ENCODE measurements at regions not wholly inside any gene's neighbourhood (a gene's known extent, or its start where the extent isn't known, plus 50 kb on each side); places are given as distances from the start of the nearest gene placed in this dataset.

DNA sequence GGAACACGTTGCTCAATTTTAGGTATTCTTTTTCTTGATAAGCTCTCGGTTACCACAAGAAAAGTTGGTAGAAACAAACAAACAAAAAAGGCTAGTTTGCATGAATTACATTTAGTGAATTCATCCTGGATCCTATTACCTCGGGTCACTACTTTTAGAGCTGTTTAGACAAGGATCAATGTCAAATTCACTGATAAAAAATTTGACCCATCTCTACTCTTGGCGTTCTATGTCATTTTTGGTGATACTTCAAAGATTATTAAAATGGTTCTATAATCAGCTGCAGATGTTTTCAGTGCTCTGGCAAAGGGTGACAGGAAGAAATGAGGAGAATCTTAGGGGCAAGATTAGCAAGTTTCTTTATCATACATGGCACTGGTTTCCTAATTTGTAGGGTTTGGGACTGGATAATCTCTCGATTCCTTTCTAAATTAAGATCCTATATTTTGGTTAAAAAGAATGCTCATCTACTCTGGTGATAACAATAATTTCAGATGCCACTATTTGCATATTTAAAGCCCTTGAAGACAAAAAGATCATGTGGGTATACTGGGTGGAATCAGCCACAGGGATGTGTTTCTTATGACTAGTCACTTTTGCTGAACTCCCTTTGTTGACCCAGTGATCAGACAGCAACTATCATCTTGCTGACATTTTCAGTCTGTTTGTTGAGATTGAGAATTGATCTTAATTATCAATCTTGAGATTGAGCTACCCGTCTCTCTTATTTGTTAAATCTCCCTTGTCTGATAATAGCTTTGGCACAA is 442.9 kb downstream of the AASDHPPT start:
- TF ChIP-seq, protein P1, sequence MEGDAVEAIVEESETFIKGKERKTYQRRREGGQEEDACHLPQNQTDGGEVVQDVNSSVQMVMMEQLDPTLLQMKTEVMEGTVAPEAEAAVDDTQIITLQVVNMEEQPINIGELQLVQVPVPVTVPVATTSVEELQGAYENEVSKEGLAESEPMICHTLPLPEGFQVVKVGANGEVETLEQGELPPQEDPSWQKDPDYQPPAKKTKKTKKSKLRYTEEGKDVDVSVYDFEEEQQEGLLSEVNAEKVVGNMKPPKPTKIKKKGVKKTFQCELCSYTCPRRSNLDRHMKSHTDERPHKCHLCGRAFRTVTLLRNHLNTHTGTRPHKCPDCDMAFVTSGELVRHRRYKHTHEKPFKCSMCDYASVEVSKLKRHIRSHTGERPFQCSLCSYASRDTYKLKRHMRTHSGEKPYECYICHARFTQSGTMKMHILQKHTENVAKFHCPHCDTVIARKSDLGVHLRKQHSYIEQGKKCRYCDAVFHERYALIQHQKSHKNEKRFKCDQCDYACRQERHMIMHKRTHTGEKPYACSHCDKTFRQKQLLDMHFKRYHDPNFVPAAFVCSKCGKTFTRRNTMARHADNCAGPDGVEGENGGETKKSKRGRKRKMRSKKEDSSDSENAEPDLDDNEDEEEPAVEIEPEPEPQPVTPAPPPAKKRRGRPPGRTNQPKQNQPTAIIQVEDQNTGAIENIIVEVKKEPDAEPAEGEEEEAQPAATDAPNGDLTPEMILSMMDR (IDR thresholded peaks at IDR 0.05; ENCODE audit: low read length), result no peak
- TF ChIP-seq EZH2 (IDR thresholded peaks at IDR 0.05; ENCODE audit: borderline replicate concordance, low read length), result no peak
